ENCODE measurements at regions not wholly inside any gene's neighbourhood (a gene's known extent, or its start where the extent isn't known, plus 50 kb on each side); places are given as distances from the start of the nearest gene placed in this dataset.

DNA sequence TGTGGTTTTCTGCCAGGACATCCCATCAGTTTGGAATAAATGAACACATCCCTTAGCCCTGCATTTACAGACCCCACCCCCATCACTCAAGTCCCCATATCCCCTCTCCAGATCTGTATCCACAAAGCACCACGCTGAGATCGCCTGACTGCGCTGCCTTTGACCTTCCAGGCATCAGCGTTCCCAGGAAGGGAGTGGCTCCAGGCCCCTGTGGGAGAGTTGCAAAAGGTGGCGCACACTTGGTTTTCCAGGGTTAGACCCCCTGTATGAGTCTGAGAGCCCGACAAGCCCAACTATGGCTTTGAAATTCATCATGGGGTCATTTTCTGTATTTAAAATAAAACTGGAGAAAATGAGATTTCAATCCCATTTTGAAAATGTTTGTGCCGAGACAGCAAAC, 137.0 kb upstream of the ZNF236 start:
- H3K4me3 ChIP-seq (ENCODE audit: low read length): no peak overlapping the region
- TF ChIP-seq, protein P1, sequence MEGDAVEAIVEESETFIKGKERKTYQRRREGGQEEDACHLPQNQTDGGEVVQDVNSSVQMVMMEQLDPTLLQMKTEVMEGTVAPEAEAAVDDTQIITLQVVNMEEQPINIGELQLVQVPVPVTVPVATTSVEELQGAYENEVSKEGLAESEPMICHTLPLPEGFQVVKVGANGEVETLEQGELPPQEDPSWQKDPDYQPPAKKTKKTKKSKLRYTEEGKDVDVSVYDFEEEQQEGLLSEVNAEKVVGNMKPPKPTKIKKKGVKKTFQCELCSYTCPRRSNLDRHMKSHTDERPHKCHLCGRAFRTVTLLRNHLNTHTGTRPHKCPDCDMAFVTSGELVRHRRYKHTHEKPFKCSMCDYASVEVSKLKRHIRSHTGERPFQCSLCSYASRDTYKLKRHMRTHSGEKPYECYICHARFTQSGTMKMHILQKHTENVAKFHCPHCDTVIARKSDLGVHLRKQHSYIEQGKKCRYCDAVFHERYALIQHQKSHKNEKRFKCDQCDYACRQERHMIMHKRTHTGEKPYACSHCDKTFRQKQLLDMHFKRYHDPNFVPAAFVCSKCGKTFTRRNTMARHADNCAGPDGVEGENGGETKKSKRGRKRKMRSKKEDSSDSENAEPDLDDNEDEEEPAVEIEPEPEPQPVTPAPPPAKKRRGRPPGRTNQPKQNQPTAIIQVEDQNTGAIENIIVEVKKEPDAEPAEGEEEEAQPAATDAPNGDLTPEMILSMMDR (conservative IDR thresholded peaks at IDR 0.05; ENCODE audit: low read length): no peak
- DNase-seq (ENCODE audit: low read depth): no peak

DNA sequence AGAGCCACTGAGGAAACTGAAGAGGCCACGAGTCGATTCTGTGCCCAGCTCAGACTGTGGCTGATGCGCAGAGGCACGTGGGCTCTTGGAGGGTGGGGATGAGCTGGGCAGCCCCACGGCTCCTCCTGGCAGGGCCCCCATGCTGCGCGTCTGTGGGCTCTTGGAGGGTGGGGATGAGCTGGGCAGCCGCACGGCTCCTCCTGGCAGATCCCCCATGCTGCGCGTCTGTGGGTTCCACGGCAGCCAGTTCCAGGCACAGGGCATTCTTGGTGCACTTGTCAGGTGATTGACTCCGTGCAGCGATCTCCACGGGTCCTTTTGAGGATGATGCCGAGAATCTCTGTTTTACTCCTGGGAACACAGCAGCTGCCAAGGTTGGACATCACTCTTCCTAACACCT, 138.1 kb upstream of the ZNF236 start:
- no peak overlapping the region for H3K4me3 ChIP-seq (ENCODE audit: low read length)
- TF ChIP-seq, protein P1 (conservative IDR thresholded peaks at IDR 0.05; ENCODE audit: low read length): no peak
- no peak for DNase-seq (ENCODE audit: low read depth)

DNA sequence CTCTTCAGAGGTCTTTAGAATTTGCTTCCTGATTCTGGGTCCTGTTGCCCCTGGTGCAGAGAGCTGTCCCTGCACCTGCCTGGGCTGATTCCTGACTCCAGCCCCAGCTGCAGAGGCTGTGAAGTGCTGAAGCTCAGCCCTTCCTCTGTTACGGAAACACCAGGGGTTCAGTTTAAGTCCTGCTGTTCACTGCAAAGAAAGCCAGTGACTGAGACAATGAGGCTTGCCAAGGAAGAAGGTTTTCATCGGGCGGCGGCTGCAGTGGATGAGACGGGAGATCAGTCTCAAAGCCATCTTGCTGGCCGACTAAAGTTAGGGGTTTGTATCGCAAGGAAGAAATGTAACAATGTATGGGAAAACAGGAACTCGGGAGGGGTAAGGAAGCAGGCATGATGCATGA, 142.4 kb upstream of the ZNF236 start:
- DNase-seq (ENCODE audit: low read depth): no peak
- TF ChIP-seq, protein P1 (conservative IDR thresholded peaks at IDR 0.05; ENCODE audit: low read length): no peak
- H3K4me3 ChIP-seq (ENCODE audit: low read length): no peak overlapping the region

GRCh38 chr18:76679259-76679658, 143.1 kb upstream of the ZNF236 start:
- DNase-seq (ENCODE audit: low read depth): no peak
- TF ChIP-seq, protein P1 (conservative IDR thresholded peaks at IDR 0.05; ENCODE audit: low read length): no peak
- no peak overlapping the region for H3K4me3 ChIP-seq (ENCODE audit: low read length)

- TF ChIP-seq, protein P1 (conservative IDR thresholded peaks at IDR 0.05; ENCODE audit: low read length): no peak
- no peak for DNase-seq (ENCODE audit: low read depth)
- H3K4me3 ChIP-seq (ENCODE audit: low read length): no peak overlapping the region
Observed at GRCh38 chr18:76678248-76678647, 144.1 kb upstream of the ZNF236 start.

GRCh38 chr18:76674596-76674995, 147.8 kb upstream of the ZNF236 start:
- H3K4me3 ChIP-seq (ENCODE audit: low read length): no peak overlapping the region
- TF ChIP-seq, protein P1 (conservative IDR thresholded peaks at IDR 0.05; ENCODE audit: low read length): no peak
- no peak for DNase-seq (ENCODE audit: low read depth)

DNA sequence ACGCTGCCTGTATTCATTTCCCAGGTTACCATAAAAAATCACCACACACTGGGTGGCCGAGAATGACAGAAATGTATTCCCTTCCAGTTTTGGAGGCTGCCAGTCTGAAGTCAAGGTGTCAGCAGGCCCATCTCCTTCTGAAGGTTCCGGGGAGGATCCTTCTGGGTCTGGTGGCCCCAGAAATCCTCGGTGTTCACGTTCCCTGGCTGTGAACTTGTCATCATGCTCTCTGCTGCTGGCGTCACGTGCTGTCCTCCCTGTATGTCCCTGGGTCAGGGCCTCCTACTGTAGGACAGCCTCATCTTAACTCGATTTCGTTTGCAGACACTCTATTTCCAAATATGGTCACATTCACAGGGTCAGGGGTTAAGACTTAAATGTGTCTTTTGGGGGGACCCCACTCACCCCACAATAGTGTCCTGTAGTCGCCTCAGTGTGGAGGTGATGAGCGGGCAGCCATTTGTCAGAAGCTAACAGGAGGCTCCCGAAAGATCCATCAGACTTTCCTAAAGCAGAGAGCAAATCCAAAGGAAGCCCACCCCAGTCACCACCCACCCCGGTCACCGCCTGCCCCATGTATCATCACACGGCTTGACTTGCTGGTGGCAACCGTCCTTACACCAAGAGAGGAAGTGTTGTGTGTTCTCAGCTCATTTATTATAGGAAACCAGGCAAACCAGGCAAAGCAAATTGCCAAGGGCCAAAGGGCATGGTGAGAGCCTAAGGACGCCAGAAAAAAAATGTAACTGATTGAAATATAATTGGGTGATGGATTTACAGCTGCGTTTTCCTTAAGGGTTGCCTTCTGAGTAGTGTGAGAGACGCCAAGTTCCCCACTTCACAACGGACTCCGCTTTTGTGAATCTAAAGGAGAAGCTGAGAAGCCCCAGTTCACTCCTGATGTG, 148.8 kb upstream of the ZNF236 start:
- TF ChIP-seq, protein P1 (conservative IDR thresholded peaks at IDR 0.05; ENCODE audit: low read length): no peak
- no peak overlapping the region for H3K4me3 ChIP-seq (ENCODE audit: low read length)
- no peak for DNase-seq (ENCODE audit: low read depth)

Measured in AG10803 (cell line).